ENCODE measurements at regions not wholly inside any gene's neighbourhood (a gene's known extent, or its start where the extent isn't known, plus 50 kb on each side); places are given as distances from the start of the nearest gene placed in this dataset.
"Not testable (repeated sequence)": the region's sequence is repeated elsewhere in the genome, so short reads cannot be mapped to it uniquely, and the experiment has no call there.

- no peak for FAIRE-seq
- DNase-seq (ENCODE audit: insufficient read length, low spot score): no peak
- no peak for TF ChIP-seq POLR2A (IDR thresholded peaks at IDR 0.05; ENCODE audit: low read depth, low read length)
Measured at GRCh38 chr15:96470681-96471310, 140.3 kb downstream of the NR2F2 start.

GRCh38 chr15:96472681-96473080 lies 142.2 kb downstream of the NR2F2 start:
- DNase-seq (ENCODE audit: insufficient read length, low spot score) (no peak), FAIRE-seq (no peak)
- no peak for TF ChIP-seq POLR2A (IDR thresholded peaks at IDR 0.05; ENCODE audit: low read depth, low read length)

- FAIRE-seq: no peak
- no peak for DNase-seq (ENCODE audit: insufficient read length, low spot score)
- no peak for TF ChIP-seq POLR2A (IDR thresholded peaks at IDR 0.05; ENCODE audit: low read depth, low read length)
Measured at GRCh38 chr15:96473556-96473955, 143.1 kb downstream of the NR2F2 start.

- FAIRE-seq: no peak
- no peak for TF ChIP-seq POLR2A (IDR thresholded peaks at IDR 0.05; ENCODE audit: low read depth, low read length)
Measured at GRCh38 chr15:96474231-96474664, 143.7 kb downstream of the NR2F2 start.

GRCh38 chr15:96477227-96477626 lies 146.7 kb downstream of the NR2F2 start:
- TF ChIP-seq POLR2A (IDR thresholded peaks at IDR 0.05; ENCODE audit: low read depth, low read length): no peak
- no peak for DNase-seq (ENCODE audit: insufficient read length, low spot score)
- FAIRE-seq: no peak

More at GRCh38 chr15:96474231-96474664, 143.7 kb downstream of the NR2F2 start:
- DNase-seq (ENCODE audit: insufficient read length, low spot score): no peak

GRCh38 chr15:96484412-96484811 lies 153.9 kb downstream of the NR2F2 start:
- not testable (repeated sequence) for FAIRE-seq; DNase-seq (ENCODE audit: insufficient read length, low spot score)

GRCh38 chr15:96484830-96485229 lies 154.3 kb downstream of the NR2F2 start:
- no peak for TF ChIP-seq POLR2A (IDR thresholded peaks at IDR 0.05; ENCODE audit: low read depth, low read length)
- DNase-seq (ENCODE audit: insufficient read length, low spot score) (no peak), FAIRE-seq (no peak)

GRCh38 chr15:96487245-96487644 lies 156.7 kb downstream of the NR2F2 start:
- no peak for FAIRE-seq
- TF ChIP-seq POLR2A (IDR thresholded peaks at IDR 0.05; ENCODE audit: low read depth, low read length): no peak
- no peak for DNase-seq (ENCODE audit: insufficient read length, low spot score)

- DNase-seq (ENCODE audit: insufficient read length, low spot score); FAIRE-seq: not testable (repeated sequence)
Measured at GRCh38 chr15:96491066-96491699, 160.7 kb downstream of the NR2F2 start.

- DNase-seq (ENCODE audit: insufficient read length, low spot score); FAIRE-seq: not testable (repeated sequence)
Measured at GRCh38 chr15:96491700-96492644, 161.5 kb downstream of the NR2F2 start.

GRCh38 chr15:96494505-96494904 lies 164.0 kb downstream of the NR2F2 start:
- DNase-seq (ENCODE audit: insufficient read length, low spot score) (no peak), FAIRE-seq (no peak)
- no peak for TF ChIP-seq POLR2A (IDR thresholded peaks at IDR 0.05; ENCODE audit: low read depth, low read length)

GRCh38 chr15:96495386-96495785 lies 164.9 kb downstream of the NR2F2 start:
- DNase-seq (ENCODE audit: insufficient read length, low spot score) (no peak), FAIRE-seq (no peak)
- TF ChIP-seq POLR2A (IDR thresholded peaks at IDR 0.05; ENCODE audit: low read depth, low read length): no peak

GRCh38 chr15:96497951-96498350 lies 167.5 kb downstream of the NR2F2 start:
- no peak for DNase-seq (ENCODE audit: insufficient read length, low spot score)
- no peak for TF ChIP-seq POLR2A (IDR thresholded peaks at IDR 0.05; ENCODE audit: low read depth, low read length)
- no peak for FAIRE-seq

GRCh38 chr15:96500508-96500907 lies 170.0 kb downstream of the NR2F2 start:
- DNase-seq (ENCODE audit: insufficient read length, low spot score): no peak
- TF ChIP-seq POLR2A (IDR thresholded peaks at IDR 0.05; ENCODE audit: low read depth, low read length): no peak

More at GRCh38 chr15:96500508-96500907, 170.0 kb downstream of the NR2F2 start:
- FAIRE-seq: no peak

Data from H54 (cell line).